ENCODE measurements at regions not wholly inside any gene's neighbourhood (a gene's known extent, or its start where the extent isn't known, plus 50 kb on each side); places are given as distances from the start of the nearest gene placed in this dataset.
"Not testable (repeated sequence)": the region's sequence is repeated elsewhere in the genome, so short reads cannot be mapped to it uniquely, and the experiment has no call there.

DNA sequence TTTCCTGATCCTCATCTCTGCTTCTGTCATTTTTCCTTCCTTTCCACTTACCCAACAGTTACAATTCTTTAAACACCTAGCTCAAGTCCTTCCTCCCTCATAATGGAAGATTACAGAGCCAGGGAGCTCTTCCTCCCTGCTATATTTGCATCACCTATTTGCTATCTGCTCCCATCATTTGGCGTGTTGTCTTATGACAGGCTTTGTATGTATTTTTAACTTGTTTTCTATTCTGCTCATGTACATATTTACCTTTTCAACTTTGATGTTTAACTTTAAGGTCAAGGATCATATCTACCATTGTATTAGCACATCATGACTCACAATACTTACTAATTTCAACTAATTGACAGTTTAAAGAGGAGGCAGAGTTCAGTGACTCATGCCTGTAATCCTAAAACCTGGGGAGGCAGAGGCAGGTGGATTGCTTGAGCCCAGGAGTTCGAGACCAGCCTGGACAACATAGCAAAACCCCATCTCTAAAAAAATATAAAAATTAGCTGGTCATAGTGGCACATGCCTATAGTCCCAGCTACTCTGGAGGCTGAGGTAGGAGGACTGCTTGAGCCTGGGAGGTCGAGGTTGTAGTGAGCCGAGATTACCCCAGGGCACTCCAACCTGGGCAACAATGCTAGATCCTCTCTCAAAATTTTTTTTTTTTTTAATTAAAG lies 92.5 kb upstream of the FOXN2 start:
- no peak overlapping the region for H3K4me3 ChIP-seq (ENCODE audit: low read depth, low read length)
- no peak for TF ChIP-seq CTCF (IDR thresholded peaks at IDR 0.05; ENCODE audit: borderline replicate concordance, insufficient read depth, low read depth, low read length)

- no peak for TF ChIP-seq CTCF (IDR thresholded peaks at IDR 0.05; ENCODE audit: borderline replicate concordance, insufficient read depth, low read depth, low read length)
- H3K4me3 ChIP-seq (ENCODE audit: low read depth, low read length): no peak overlapping the region
Measured at GRCh38 chr2:48227617-48228344, 86.7 kb upstream of the FOXN2 start.

- no peak overlapping the region for H3K4me3 ChIP-seq (ENCODE audit: low read depth, low read length)
- TF ChIP-seq CTCF (IDR thresholded peaks at IDR 0.05; ENCODE audit: borderline replicate concordance, insufficient read depth, low read depth, low read length): no peak
Measured at GRCh38 chr2:48228345-48228684, 86.2 kb upstream of the FOXN2 start.

GRCh38 chr2:48229063-48229462 lies 85.4 kb upstream of the FOXN2 start:
- TF ChIP-seq CTCF (IDR thresholded peaks at IDR 0.05; ENCODE audit: borderline replicate concordance, insufficient read depth, low read depth, low read length): no peak
- H3K4me3 ChIP-seq (ENCODE audit: low read depth, low read length): no peak overlapping the region

GRCh38 chr2:48230834-48231233 lies 83.6 kb upstream of the FOXN2 start:
- TF ChIP-seq CTCF (IDR thresholded peaks at IDR 0.05; ENCODE audit: borderline replicate concordance, insufficient read depth, low read depth, low read length): no peak
- no peak overlapping the region for H3K4me3 ChIP-seq (ENCODE audit: low read depth, low read length)

DNA sequence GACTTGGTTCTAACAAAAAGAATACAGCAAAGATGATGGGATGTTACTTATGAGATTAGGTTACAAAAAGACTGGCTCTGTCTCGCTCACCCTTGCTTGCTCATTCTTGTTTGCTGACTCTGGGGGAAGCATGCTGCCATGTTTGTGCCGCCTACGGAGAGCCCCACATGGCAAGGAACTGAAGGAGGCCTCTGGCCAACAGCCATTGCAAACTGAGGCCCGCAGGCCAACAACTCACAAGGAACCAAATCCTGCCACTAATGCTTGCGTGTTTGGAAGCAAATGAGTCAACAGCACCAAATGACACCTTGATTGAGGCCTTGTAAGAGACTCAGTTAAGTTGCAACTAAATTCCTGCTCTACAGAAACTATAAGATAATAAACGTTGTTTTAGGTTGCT lies 82.1 kb upstream of the FOXN2 start:
- no peak for TF ChIP-seq CTCF (IDR thresholded peaks at IDR 0.05; ENCODE audit: borderline replicate concordance, insufficient read depth, low read depth, low read length)
- no peak overlapping the region for H3K4me3 ChIP-seq (ENCODE audit: low read depth, low read length)

GRCh38 chr2:48233005-48233404 lies 81.5 kb upstream of the FOXN2 start:
- TF ChIP-seq CTCF (IDR thresholded peaks at IDR 0.05; ENCODE audit: borderline replicate concordance, insufficient read depth, low read depth, low read length): no peak
- no peak overlapping the region for H3K4me3 ChIP-seq (ENCODE audit: low read depth, low read length)

- H3K4me3 ChIP-seq (ENCODE audit: low read depth, low read length): not testable (repeated sequence)
Measured at GRCh38 chr2:48233824-48234223, 80.7 kb upstream of the FOXN2 start.
